Astrocyte (in vitro differentiated cells and primary cell): ENCODE measurements at regions not wholly inside any gene's neighbourhood (a gene's known extent, or its start where the extent isn't known, plus 50 kb on each side); places are given as distances from the start of the nearest gene placed in this dataset.

ENCODE experiments used
- DNase-seq: peaks from one replicate; pipeline ENCODE4 v3.0.0-alpha.2; 2010; ENCODE audit warnings: low read depth
- FAIRE-seq: peaks from 2 replicates; lab custom pipeline; 2011; peaks lifted over from hg19 to GRCh38; lab: Jason Lieb, UNC
- H2AFZ ChIP-seq: 2 replicates; pipeline ENCODE4 v1.6.0; 2012; ENCODE audit warnings: low read depth, low read length, inconsistent platforms
- H3K27ac ChIP-seq: 2 replicates; pipeline ENCODE4 v1.5.1; 2011; ENCODE audit warnings: low read depth, low read length, inconsistent platforms
- H3K27me3 ChIP-seq: 2 replicates; pipeline ENCODE4 v1.6.0; 2011; ENCODE audit warnings: low read length, inconsistent platforms; ENCODE audit not compliant: insufficient read depth
- H3K36me3 ChIP-seq: 2 replicates; pipeline ENCODE4 v1.5.1; 2011; ENCODE audit warnings: low read length, inconsistent platforms; ENCODE audit not compliant: insufficient read depth
- H3K4me1 ChIP-seq: 2 replicates; pipeline ENCODE4 v1.5.1; 2011; ENCODE audit warnings: low read length, inconsistent platforms; ENCODE audit not compliant: insufficient read depth
- H3K4me2 ChIP-seq: 2 replicates; pipeline ENCODE4 v1.6.0; 2012; ENCODE audit warnings: low read length, inconsistent platforms
- H3K4me3 ChIP-seq: 2 replicates; pipeline ENCODE4 v1.5.1; 2011; ENCODE audit warnings: low read depth, mild to moderate bottlenecking, low read length, inconsistent platforms; ENCODE audit not compliant: insufficient read depth
- H3K79me2 ChIP-seq: 2 replicates; pipeline ENCODE4 v1.6.0; 2012; ENCODE audit warnings: mild to moderate bottlenecking, low read length, inconsistent platforms; ENCODE audit not compliant: insufficient read depth
- H3K9ac ChIP-seq: 2 replicates; pipeline ENCODE4 v1.6.0; 2012; ENCODE audit warnings: mild to moderate bottlenecking, low read length, inconsistent platforms
- H3K9me3 ChIP-seq: 2 replicates; pipeline ENCODE4 v1.5.1; 2012; ENCODE audit warnings: low read depth, mild to moderate bottlenecking, low read length, inconsistent platforms; ENCODE audit not compliant: insufficient read depth
- H4K20me1 ChIP-seq: 2 replicates; pipeline ENCODE4 v1.6.0; 2012; ENCODE audit warnings: low read length, inconsistent platforms; ENCODE audit not compliant: insufficient read depth
- H3K27ac Mint-ChIP-seq: one replicate; pipeline ENCODE4 v1.8.0; 2021; ENCODE audit warnings: mild to moderate bottlenecking, mixed read lengths; ENCODE audit not compliant: unreplicated experiment
- H3K27me3 Mint-ChIP-seq: one replicate; pipeline ENCODE4 v1.8.0; 2021; ENCODE audit warnings: low read depth, mixed read lengths; ENCODE audit not compliant: unreplicated experiment
- H3K36me3 Mint-ChIP-seq: one replicate; pipeline ENCODE4 v1.8.0; 2021; ENCODE audit warnings: low read depth, mixed read lengths; ENCODE audit not compliant: unreplicated experiment
- H3K4me1 Mint-ChIP-seq: one replicate; pipeline ENCODE4 v1.8.0; 2021; ENCODE audit warnings: low read depth, mixed read lengths; ENCODE audit not compliant: unreplicated experiment
- H3K4me3 Mint-ChIP-seq: one replicate; pipeline ENCODE4 v1.8.0; 2021; ENCODE audit warnings: mild to moderate bottlenecking, moderate library complexity, mixed read lengths; ENCODE audit not compliant: unreplicated experiment
- H3K9me3 Mint-ChIP-seq: one replicate; pipeline ENCODE4 v1.8.0; 2021; ENCODE audit warnings: mild to moderate bottlenecking, mixed read lengths; ENCODE audit not compliant: unreplicated experiment
- EZH2 ChIP-seq: IDR thresholded peaks from 2 replicates; pipeline ENCODE4 v1.6.1; 2012; ENCODE audit warnings: mild to moderate bottlenecking, low read length, inconsistent platforms; ENCODE audit not compliant: insufficient read depth
- TF ChIP-seq, protein P1 (sequence below): IDR thresholded peaks from 2 replicates; pipeline ENCODE4 v1.5.1; 2011; ENCODE audit warnings: low read depth, mild to moderate bottlenecking, inconsistent platforms, low read length, moderate library complexity; ENCODE audit not compliant: insufficient read depth

DNA sequence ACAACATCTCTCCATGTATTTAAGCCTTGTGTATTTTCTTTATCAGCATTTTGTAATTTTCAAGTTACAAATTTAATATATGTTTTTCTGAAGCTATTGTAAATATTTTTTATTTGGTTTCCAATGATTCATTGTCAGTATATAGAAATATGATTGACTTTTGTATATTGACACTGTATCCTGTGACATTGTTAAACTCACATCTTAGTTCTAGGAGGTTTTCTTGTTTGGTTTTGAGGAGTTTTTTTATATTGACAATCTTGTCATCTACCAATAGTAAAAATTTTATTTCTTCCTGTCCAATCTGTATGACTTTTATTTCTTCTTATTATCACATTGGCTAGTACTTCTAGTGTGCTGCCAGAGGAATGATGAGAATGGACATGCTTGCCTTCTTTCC, 393.7 kb downstream of the GPAM start:
- no peak overlapping the region for H3K4me3 Mint-ChIP-seq
- Histone ChIP-seq H3K4me1 (no peaks in the 10 kb centered on the region), H3K79me2 (no peaks in the 10 kb centered on the region), H2AFZ (no peak overlapping the region), H3K4me2 (no peak overlapping the region), H4K20me1 (no peaks in the 10 kb centered on the region), H3K9ac (no peak overlapping the region), H3K27ac (no peak overlapping the region), H3K27me3 (no peaks in the 10 kb centered on the region), H3K9me3 (no peaks in the 10 kb centered on the region), H3K36me3 (no peaks in the 10 kb centered on the region), H3K4me3 (no peak overlapping the region)
- H3K4me1 Mint-ChIP-seq, result no peaks in the 10 kb centered on the region
- DNase-seq (no peak), FAIRE-seq (no peak)
- TF ChIP-seq, protein P1, sequence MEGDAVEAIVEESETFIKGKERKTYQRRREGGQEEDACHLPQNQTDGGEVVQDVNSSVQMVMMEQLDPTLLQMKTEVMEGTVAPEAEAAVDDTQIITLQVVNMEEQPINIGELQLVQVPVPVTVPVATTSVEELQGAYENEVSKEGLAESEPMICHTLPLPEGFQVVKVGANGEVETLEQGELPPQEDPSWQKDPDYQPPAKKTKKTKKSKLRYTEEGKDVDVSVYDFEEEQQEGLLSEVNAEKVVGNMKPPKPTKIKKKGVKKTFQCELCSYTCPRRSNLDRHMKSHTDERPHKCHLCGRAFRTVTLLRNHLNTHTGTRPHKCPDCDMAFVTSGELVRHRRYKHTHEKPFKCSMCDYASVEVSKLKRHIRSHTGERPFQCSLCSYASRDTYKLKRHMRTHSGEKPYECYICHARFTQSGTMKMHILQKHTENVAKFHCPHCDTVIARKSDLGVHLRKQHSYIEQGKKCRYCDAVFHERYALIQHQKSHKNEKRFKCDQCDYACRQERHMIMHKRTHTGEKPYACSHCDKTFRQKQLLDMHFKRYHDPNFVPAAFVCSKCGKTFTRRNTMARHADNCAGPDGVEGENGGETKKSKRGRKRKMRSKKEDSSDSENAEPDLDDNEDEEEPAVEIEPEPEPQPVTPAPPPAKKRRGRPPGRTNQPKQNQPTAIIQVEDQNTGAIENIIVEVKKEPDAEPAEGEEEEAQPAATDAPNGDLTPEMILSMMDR, result no peak
- no peak for TF ChIP-seq EZH2
- H3K27me3 Mint-ChIP-seq, result peaks cover 2% of the 10 kb centered on the region
- no peaks in the 10 kb centered on the region for H3K9me3 Mint-ChIP-seq
- no peak overlapping the region for H3K27ac Mint-ChIP-seq
- no peaks in the 10 kb centered on the region for H3K36me3 Mint-ChIP-seq

DNA sequence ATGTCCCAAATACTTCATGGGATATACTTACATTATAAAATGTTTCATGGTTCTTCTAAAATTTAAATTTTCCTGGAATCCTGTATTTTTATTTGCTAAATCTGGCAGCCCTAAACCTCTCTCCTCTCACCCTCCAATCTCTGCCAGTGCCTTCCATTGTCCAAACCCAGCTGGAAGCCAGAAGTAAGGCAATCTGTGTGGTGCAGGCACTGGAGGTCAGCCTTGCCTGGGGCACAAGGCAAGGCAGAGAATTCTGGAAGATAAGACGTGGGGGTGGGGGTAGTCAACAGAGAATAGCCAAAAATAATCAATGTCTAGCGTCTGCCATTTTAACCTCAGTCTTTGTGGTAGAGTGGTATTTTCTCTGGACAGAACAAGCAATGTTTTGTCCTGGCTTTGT, 381.7 kb downstream of the GPAM start:
- H3K27me3 ChIP-seq, result no peaks in the 10 kb centered on the region
- no peak overlapping the region for H3K9ac ChIP-seq
- Mint-ChIP-seq H3K9me3 (peaks cover 3% of the 10 kb centered on the region), H3K27ac (no peak overlapping the region), H3K36me3 (no peaks in the 10 kb centered on the region), H3K4me3 (no peak overlapping the region), H3K4me1 (no peaks in the 10 kb centered on the region), H3K27me3 (peaks cover 10% of the 10 kb centered on the region)
- FAIRE-seq, result no peak
- H3K9me3 ChIP-seq, result peaks cover 5% of the 10 kb centered on the region
- H3K27ac ChIP-seq, result no peak overlapping the region
- no peaks in the 10 kb centered on the region for H4K20me1 ChIP-seq
- DNase-seq, result no peak
- no peak overlapping the region for H3K4me2 ChIP-seq
- TF ChIP-seq EZH2, result no peak
- TF ChIP-seq, protein P1, result no peak
- no peaks in the 10 kb centered on the region for H3K4me1 ChIP-seq
- no peaks in the 10 kb centered on the region for H3K79me2 ChIP-seq
- no peak overlapping the region for H3K4me3 ChIP-seq
- no peaks in the 10 kb centered on the region for H3K36me3 ChIP-seq
- H2AFZ ChIP-seq, result no peak overlapping the region

DNA sequence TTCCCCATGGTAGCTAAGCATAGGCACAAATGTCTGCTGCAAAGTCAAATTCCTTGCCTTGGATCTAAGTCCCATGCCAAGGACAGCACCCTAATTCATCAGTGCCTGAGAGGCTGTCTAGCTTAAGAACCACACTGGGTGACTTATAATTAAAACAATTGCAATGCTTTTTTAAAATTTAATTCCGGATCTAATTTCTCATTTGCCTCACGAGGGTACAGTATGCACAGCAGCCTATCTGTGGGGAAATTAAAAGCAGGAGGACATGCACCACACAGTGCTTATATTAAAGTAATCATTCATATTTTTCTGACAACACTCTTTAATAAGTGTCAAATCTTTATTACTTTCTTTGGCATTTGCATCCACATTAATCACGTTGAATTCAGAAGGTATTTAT, 378.8 kb downstream of the GPAM start:
- H3K27me3 Mint-ChIP-seq, result peaks cover 8% of the 10 kb centered on the region
- TF ChIP-seq EZH2, result no peak
- TF ChIP-seq, protein P1, result no peak
- no peak overlapping the region for H3K4me2 ChIP-seq
- H3K4me3 Mint-ChIP-seq, result no peak overlapping the region
- no peaks in the 10 kb centered on the region for H3K9me3 Mint-ChIP-seq
- H3K27ac ChIP-seq, result no peak overlapping the region
- H3K4me1 ChIP-seq, result no peaks in the 10 kb centered on the region
- DNase-seq (no peak), FAIRE-seq (no peak)
- no peak overlapping the region for H3K4me3 ChIP-seq
- no peak overlapping the region for H2AFZ ChIP-seq
- no peaks in the 10 kb centered on the region for H4K20me1 ChIP-seq
- no peaks in the 10 kb centered on the region for H3K36me3 ChIP-seq
- H3K27ac Mint-ChIP-seq, result no peak overlapping the region
- no peaks in the 10 kb centered on the region for H3K36me3 Mint-ChIP-seq
- H3K9ac ChIP-seq, result no peak overlapping the region
- no peaks in the 10 kb centered on the region for H3K4me1 Mint-ChIP-seq
- no peaks in the 10 kb centered on the region for H3K27me3 ChIP-seq
- no peaks in the 10 kb centered on the region for H3K9me3 ChIP-seq
- no peaks in the 10 kb centered on the region for H3K79me2 ChIP-seq
